HG02759 (cell line): ENCODE measurements at regions not wholly inside any gene's neighbourhood (a gene's known extent, or its start where the extent isn't known, plus 50 kb on each side); places are given as distances from the start of the nearest gene placed in this dataset.

Experiments
- ATAC-seq: cut with Tn5 transposase; IDR thresholded peaks from one replicate; pipeline ENCODE4 v1.9.1; 2021; ENCODE audit warnings: mild to moderate bottlenecking, moderate library complexity; ENCODE audit not compliant: unreplicated experiment

GRCh38 chr12:127074161-127074560 is 1192.8 kb upstream of the TMEM132C start:
- no peak for ATAC-seq

GRCh38 chr12:127075981-127076380 is 1191.0 kb upstream of the TMEM132C start:
- no peak for ATAC-seq

GRCh38 chr12:127077262-127078045 is 1189.5 kb upstream of the TMEM132C start:
- no peak for ATAC-seq

- no peak for ATAC-seq
These were observed 1188.2 kb upstream of the TMEM132C start for GRCh38 chr12:127078577-127079350.

GRCh38 chr12:127079636-127080035 is 1187.3 kb upstream of the TMEM132C start:
- no peak for ATAC-seq

- no peak for ATAC-seq
These were observed 1185.9 kb upstream of the TMEM132C start for GRCh38 chr12:127081058-127081457.

GRCh38 chr12:127083008-127083949 is 1183.7 kb upstream of the TMEM132C start:
- peak; percentile 98 for ATAC-seq

GRCh38 chr12:127101076-127101475 is 1165.9 kb upstream of the TMEM132C start:
- ATAC-seq, result no peak

- ATAC-seq, result no peak
These were observed 1160.9 kb upstream of the TMEM132C start for GRCh38 chr12:127106041-127106440.

GRCh38 chr12:127106697-127107096 is 1160.3 kb upstream of the TMEM132C start:
- no peak for ATAC-seq

- no peak for ATAC-seq
These were observed 1159.2 kb upstream of the TMEM132C start for GRCh38 chr12:127107744-127108143.

- ATAC-seq, result peak; percentile 87
These were observed 1158.4 kb upstream of the TMEM132C start for GRCh38 chr12:127108360-127109215.

- no peak for ATAC-seq
These were observed 1153.0 kb upstream of the TMEM132C start for GRCh38 chr12:127113945-127114344.

GRCh38 chr12:127115468-127116035 is 1151.4 kb upstream of the TMEM132C start:
- ATAC-seq, result no peak

- ATAC-seq, result no peak
These were observed 1148.7 kb upstream of the TMEM132C start for GRCh38 chr12:127118251-127118650.

GRCh38 chr12:127119600-127120140 is 1147.3 kb upstream of the TMEM132C start:
- ATAC-seq, result no peak

GRCh38 chr12:127120851-127121250 is 1146.1 kb upstream of the TMEM132C start:
- no peak for ATAC-seq

- ATAC-seq, result no peak
These were observed 1145.4 kb upstream of the TMEM132C start for GRCh38 chr12:127121494-127122084.

- peak; percentile 93 for ATAC-seq
These were observed 1141.2 kb upstream of the TMEM132C start for GRCh38 chr12:127125607-127126259.
